Myocyte (in vitro differentiated cells): ENCODE measurements at regions not wholly inside any gene's neighbourhood (a gene's known extent, or its start where the extent isn't known, plus 50 kb on each side); places are given as distances from the start of the nearest gene placed in this dataset.
A peak's percentile ranks its signal among the peaks of the same experiment; 100 is the strongest.

Experiments
- DNase-seq: peaks from one replicate; pipeline ENCODE4 v3.0.0-alpha.2; 2012; ENCODE audit warnings: low read depth

GRCh38 chr4:111556141-111556781 is 589.0 kb upstream of the FAM241A start:
- DNase-seq, result no peak

- no peak for DNase-seq
Measured at GRCh38 chr4:111556851-111557250, 588.4 kb upstream of the FAM241A start.

- DNase-seq, result no peak
Measured at GRCh38 chr4:111562826-111563225, 582.4 kb upstream of the FAM241A start.

GRCh38 chr4:111572470-111572869 is 572.8 kb upstream of the FAM241A start:
- no peak for DNase-seq

GRCh38 chr4:111573386-111573785 is 571.9 kb upstream of the FAM241A start:
- DNase-seq, result no peak

- no peak for DNase-seq
Measured at GRCh38 chr4:111579767-111580166, 565.5 kb upstream of the FAM241A start.

- no peak for DNase-seq
Measured at GRCh38 chr4:111595456-111595855, 549.8 kb upstream of the FAM241A start.

- no peak for DNase-seq
Measured at GRCh38 chr4:111596491-111596890, 548.8 kb upstream of the FAM241A start.

GRCh38 chr4:111601671-111602070 is 543.6 kb upstream of the FAM241A start:
- DNase-seq, result peak; percentile 7

- DNase-seq, result peak; percentile 31
Measured at GRCh38 chr4:111602848-111603247, 542.4 kb upstream of the FAM241A start.

GRCh38 chr4:111605111-111605510 is 540.1 kb upstream of the FAM241A start:
- no peak for DNase-seq

GRCh38 chr4:111610681-111611080 is 534.6 kb upstream of the FAM241A start:
- DNase-seq, result no peak

- DNase-seq, result no peak
Measured at GRCh38 chr4:111618908-111619307, 526.3 kb upstream of the FAM241A start.

- DNase-seq, result no peak
Measured at GRCh38 chr4:111628437-111628836, 516.8 kb upstream of the FAM241A start.

GRCh38 chr4:111630705-111631104 is 514.5 kb upstream of the FAM241A start:
- peak; percentile 64 for DNase-seq

- peak; percentile 53 for DNase-seq
Measured at GRCh38 chr4:111631215-111631999, 513.8 kb upstream of the FAM241A start.

GRCh38 chr4:111632641-111633151 is 512.6 kb upstream of the FAM241A start:
- no peak for DNase-seq

GRCh38 chr4:111633663-111634266 is 511.5 kb upstream of the FAM241A start:
- no peak for DNase-seq

- DNase-seq, result no peak
Measured at GRCh38 chr4:111635646-111636045, 509.6 kb upstream of the FAM241A start.

- DNase-seq, result no peak
Measured at GRCh38 chr4:111636961-111637585, 508.2 kb upstream of the FAM241A start.

- DNase-seq, result no peak
Measured at GRCh38 chr4:111639120-111639690, 506.0 kb upstream of the FAM241A start.
